Mesenchymal stem cell (in vitro differentiated cells and primary cell): ENCODE measurements at regions not wholly inside any gene's neighbourhood (a gene's known extent, or its start where the extent isn't known, plus 50 kb on each side); places are given as distances from the start of the nearest gene placed in this dataset.

Experiments used
- DNase-seq: peaks from one replicate; pipeline ENCODE4 v3.0.0-alpha.2; 2013
- H2AFZ ChIP-seq: one replicate; pipeline ENCODE4 v1.6.1; 2013; ENCODE audit warnings: low read depth, mild to moderate bottlenecking, control low read depth, inconsistent platforms, low read length, moderate library complexity
- H2AK5ac ChIP-seq: 2 replicates; pipeline ENCODE4 v1.6.1; 2013; ENCODE audit warnings: low read length, moderate library complexity, mild to moderate bottlenecking, inconsistent platforms; ENCODE audit not compliant: severe bottlenecking
- H2BK120ac ChIP-seq: one replicate; pipeline ENCODE4 v1.6.1; 2013; ENCODE audit warnings: low read depth, mild to moderate bottlenecking, inconsistent platforms, low read length, moderate library complexity
- H2BK12ac ChIP-seq, 2 experiments: one replicate each; pipeline ENCODE4 v1.6.1; 2013; ENCODE audit warnings: inconsistent platforms in 2 of 2, low read length in 2 of 2, mild to moderate bottlenecking in 2 of 2, moderate library complexity in 2 of 2, control low read depth in 1 of 2
- H2BK15ac ChIP-seq: one replicate; pipeline ENCODE4 v1.6.1; 2013; ENCODE audit warnings: mild to moderate bottlenecking, low read depth, inconsistent platforms; ENCODE audit not compliant: poor library complexity, severe bottlenecking
- H2BK5ac ChIP-seq: 2 replicates; pipeline ENCODE4 v1.6.1; 2013; ENCODE audit warnings: low read depth, mild to moderate bottlenecking, low read length, control low read depth, inconsistent platforms; ENCODE audit not compliant: poor library complexity, severe bottlenecking
- H3K14ac ChIP-seq, 2 experiments: one replicate each; pipeline ENCODE4 v1.6.1; 2013; ENCODE audit warnings: inconsistent platforms in 2 of 2, low read length in 2 of 2, control low read depth in 1 of 2, mild to moderate bottlenecking in 1 of 2, moderate library complexity in 1 of 2
- H3K18ac ChIP-seq, 2 experiments: one replicate each; pipeline ENCODE4 v1.6.1; 2013; ENCODE audit warnings: inconsistent platforms in 2 of 2, low read length in 2 of 2, control low read depth in 1 of 2, low read depth in 1 of 2, mild to moderate bottlenecking in 1 of 2
- H3K23ac ChIP-seq, 2 experiments: one replicate each; pipeline ENCODE4 v1.6.1; 2013; ENCODE audit warnings: inconsistent platforms in 2 of 2, low read length in 2 of 2, mild to moderate bottlenecking in 2 of 2, moderate library complexity in 2 of 2, control low read depth in 1 of 2
- H3K27ac ChIP-seq: 2 replicates; pipeline ENCODE4 v1.5.1; 2013; ENCODE audit warnings: mild to moderate bottlenecking, moderate library complexity, low read length, control low read depth, inconsistent platforms; ENCODE audit not compliant: poor library complexity, severe bottlenecking
- H3K27me3 ChIP-seq, 2 experiments: 2 replicates each; pipeline versions ENCODE4 v1.6.1 to v1.7.0; 2013; ENCODE audit warnings: low read length in 2 of 2, mild to moderate bottlenecking in 2 of 2, moderate library complexity in 2 of 2, control low read depth in 1 of 2, inconsistent platforms in 1 of 2; ENCODE audit not compliant: control insufficient read depth in 1 of 2, insufficient read depth in 1 of 2
- H3K36me3 ChIP-seq, 2 experiments: 2 replicates each; pipeline versions ENCODE4 v1.6.1 to v1.7.0; 2013; ENCODE audit warnings: low read length in 2 of 2, control low read depth in 1 of 2, inconsistent platforms in 1 of 2, low read depth in 1 of 2, mild to moderate bottlenecking in 1 of 2; ENCODE audit not compliant: insufficient read depth in 2 of 2, control insufficient read depth in 1 of 2
- H3K4ac ChIP-seq, 2 experiments: one replicate each; pipeline ENCODE4 v1.6.1; 2013; ENCODE audit warnings: inconsistent platforms in 2 of 2, low read length in 2 of 2, mild to moderate bottlenecking in 2 of 2, moderate library complexity in 2 of 2, control low read depth in 1 of 2, low read depth in 1 of 2
- H3K4me1 ChIP-seq: 2 replicates; pipeline ENCODE4 v1.6.1; 2013; ENCODE audit warnings: low read depth, low read length, control low read depth; ENCODE audit not compliant: control insufficient read depth, insufficient read depth
- H3K4me2 ChIP-seq: 2 replicates; pipeline ENCODE4 v1.6.1; 2013; ENCODE audit warnings: low read length, mild to moderate bottlenecking, inconsistent platforms; ENCODE audit not compliant: poor library complexity, severe bottlenecking
- H3K4me3 ChIP-seq, 2 experiments: 2 replicates each; pipeline versions ENCODE4 v1.5.1 to v1.7.0; 2013; ENCODE audit warnings: low read length in 2 of 2, mild to moderate bottlenecking in 2 of 2, control low read depth in 1 of 2, low read depth in 1 of 2; ENCODE audit not compliant: insufficient read depth in 1 of 2
- H3K79me1 ChIP-seq: replicated peaks from 2 replicates; pipeline ENCODE4 v1.6.1; 2013; ENCODE audit warnings: mild to moderate bottlenecking, control low read depth, low read length, inconsistent platforms; ENCODE audit not compliant: poor library complexity, severe bottlenecking
- H3K9ac ChIP-seq: 2 replicates; pipeline ENCODE4 v1.7.0; 2013; ENCODE audit warnings: mild to moderate bottlenecking, low read length, moderate library complexity
- H3K9me3 ChIP-seq: 2 replicates; pipeline ENCODE4 v1.7.0; 2013; ENCODE audit warnings: mild to moderate bottlenecking, low read length; ENCODE audit not compliant: control insufficient read depth
- H4K8ac ChIP-seq: one replicate; pipeline ENCODE4 v1.6.1; 2013; ENCODE audit warnings: inconsistent platforms, mild to moderate bottlenecking, low read length, moderate library complexity
- H4K91ac ChIP-seq: one replicate; pipeline ENCODE4 v1.6.1; 2013; ENCODE audit warnings: mild to moderate bottlenecking, low read length, inconsistent platforms
- WGBS: methylation state at CpG from one replicate; pipeline ENCODE4 v1.1.7; 2013; ENCODE audit warnings: mixed read lengths; 5-methylcytosine and 5-hydroxymethylcytosine counted together

GRCh38 chrX:129123795-129124194 is 399.5 kb downstream of the SMARCA1 start:
- Histone ChIP-seq H3K4me2 (no peak overlapping the region), H2AFZ (no peak overlapping the region), H3K79me1 (no peaks in the 10 kb centered on the region), H3K4ac (no peak overlapping the region), H3K14ac (no peak overlapping the region), H3K4me3 (no peak overlapping the region), H4K91ac (no peak overlapping the region), H3K4me1 (no peaks in the 10 kb centered on the region), H3K9ac (no peak overlapping the region), H2AK5ac (no peak overlapping the region), H2BK15ac (no peak overlapping the region), H3K23ac (no peak overlapping the region), H3K9me3 (no peaks in the 10 kb centered on the region), H4K8ac (no peak overlapping the region), H3K36me3 (no peaks in the 10 kb centered on the region), H3K27ac (no peak overlapping the region), H2BK120ac (no peak overlapping the region), H3K27me3 (no peaks in the 10 kb centered on the region), H3K18ac (no peak overlapping the region), H2BK5ac (no peak overlapping the region), H2BK12ac (no peak overlapping the region)
- WGBS, result 90% methylated on average over 4 of the region's 6 CpGs
- DNase-seq, result no peak

DNA sequence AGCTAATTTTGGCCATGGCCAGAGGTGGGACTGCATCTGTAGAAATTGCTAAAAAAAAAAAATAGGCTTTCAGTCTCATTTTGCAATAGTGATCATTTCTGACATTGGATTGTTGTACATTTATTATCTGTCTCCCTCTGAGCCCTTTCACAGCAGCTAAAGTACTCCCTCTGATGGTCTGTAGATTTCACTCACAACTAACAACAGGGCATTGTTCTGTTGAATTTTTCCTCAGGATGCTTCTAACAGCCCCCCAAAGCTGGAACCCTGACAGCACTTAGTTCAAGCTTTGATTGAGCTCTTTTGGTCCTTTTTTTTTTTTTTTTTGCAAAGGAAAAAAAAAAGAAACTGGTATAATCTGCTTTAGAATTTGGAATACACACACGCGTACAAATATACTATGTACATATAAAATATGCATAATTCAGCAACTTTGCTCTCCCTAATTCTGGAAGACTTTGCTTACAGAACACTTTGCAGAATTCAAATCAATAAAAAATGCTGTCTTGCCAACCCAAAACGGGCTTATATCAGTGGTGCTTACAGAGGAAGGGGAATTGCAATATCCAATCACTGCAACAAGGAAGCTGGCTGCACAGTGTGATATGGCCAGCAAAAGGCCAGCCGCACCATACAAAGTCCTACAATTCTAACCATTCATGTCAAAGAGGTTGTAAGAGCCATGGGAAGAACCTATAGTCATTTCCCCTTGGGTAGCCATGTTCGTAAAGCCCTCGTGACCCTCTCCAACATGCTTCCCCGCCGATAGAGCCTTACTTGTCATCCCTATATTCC is 406.4 kb downstream of the SMARCA1 start:
- H3K79me1 ChIP-seq, result no peaks in the 10 kb centered on the region
- no peak overlapping the region for H3K27ac ChIP-seq
- H2BK120ac ChIP-seq, result no peak overlapping the region
- no peak overlapping the region for H3K23ac ChIP-seq
- no peaks in the 10 kb centered on the region for H3K36me3 ChIP-seq
- H3K9me3 ChIP-seq, result no peaks in the 10 kb centered on the region
- 94% methylated on average over 5 of the region's 8 CpGs for WGBS
- no peak overlapping the region for H3K14ac ChIP-seq
- DNase-seq, result no peak
- no peak overlapping the region for H3K4ac ChIP-seq
- H2AFZ ChIP-seq, result no peak overlapping the region
- no peak overlapping the region for H2AK5ac ChIP-seq
- H3K18ac ChIP-seq, result no peak overlapping the region
- no peak overlapping the region for H3K9ac ChIP-seq
- no peak overlapping the region for H3K4me3 ChIP-seq
- H3K27me3 ChIP-seq, result peaks cover 0 to 2% of the 10 kb centered on the region in 2 experiments
- no peak overlapping the region for H4K8ac ChIP-seq
- no peak overlapping the region for H2BK12ac ChIP-seq
- no peak overlapping the region for H2BK5ac ChIP-seq
- no peak overlapping the region for H2BK15ac ChIP-seq
- H3K4me1 ChIP-seq, result no peaks in the 10 kb centered on the region
- no peak overlapping the region for H4K91ac ChIP-seq
- no peak overlapping the region for H3K4me2 ChIP-seq

DNA sequence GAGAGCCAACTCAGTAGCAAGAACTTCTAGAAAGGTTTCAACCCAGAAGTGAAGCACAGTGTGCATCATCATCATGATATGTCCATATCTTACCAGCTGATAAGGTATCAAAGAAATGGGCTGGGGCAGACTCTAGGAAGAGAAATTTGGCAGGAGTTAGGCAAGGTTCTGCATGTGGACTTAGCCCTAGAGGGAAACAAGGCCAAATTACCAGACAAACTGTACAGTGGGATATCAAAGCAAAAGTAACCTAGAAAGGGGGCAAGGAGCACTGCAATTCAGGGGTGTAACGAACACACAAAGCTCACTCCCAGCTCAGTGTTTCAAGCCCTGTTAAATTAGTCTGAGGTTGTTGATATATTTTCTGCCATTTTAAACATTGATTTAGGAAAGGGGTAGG is 407.4 kb downstream of the SMARCA1 start:
- no peak for DNase-seq
- Histone ChIP-seq H2BK15ac (no peak overlapping the region), H4K91ac (no peak overlapping the region), H3K9ac (no peak overlapping the region), H3K18ac (no peak overlapping the region), H3K79me1 (no peaks in the 10 kb centered on the region), H3K4me3 (no peak overlapping the region), H2AK5ac (no peak overlapping the region), H3K4me1 (no peaks in the 10 kb centered on the region), H3K27me3 (peaks cover 0 to 2% of the 10 kb centered on the region in 2 experiments), H2BK5ac (no peak overlapping the region), H3K23ac (no peak overlapping the region), H3K27ac (no peak overlapping the region), H2BK12ac (no peak overlapping the region), H4K8ac (no peak overlapping the region), H2AFZ (no peak overlapping the region), H3K4me2 (no peak overlapping the region), H3K14ac (no peak overlapping the region), H2BK120ac (no peak overlapping the region), H3K9me3 (no peaks in the 10 kb centered on the region), H3K4ac (no peak overlapping the region), H3K36me3 (no peaks in the 10 kb centered on the region)
- 100% methylated on average over 1 of the region's 1 CpG for WGBS

- Histone ChIP-seq H2BK12ac (no peak overlapping the region), H3K4me3 (no peak overlapping the region), H3K18ac (no peak overlapping the region), H2AFZ (no peak overlapping the region), H3K4me1 (no peaks in the 10 kb centered on the region), H2BK15ac (no peak overlapping the region), H4K91ac (no peak overlapping the region), H3K9ac (no peak overlapping the region), H3K79me1 (no peaks in the 10 kb centered on the region), H2BK5ac (no peak overlapping the region), H3K14ac (no peak overlapping the region), H3K27ac (no peak overlapping the region), H4K8ac (no peak overlapping the region), H3K27me3 (peaks cover 0 to 2% of the 10 kb centered on the region in 2 experiments), H2AK5ac (no peak overlapping the region), H2BK120ac (no peak overlapping the region), H3K4me2 (no peak overlapping the region), H3K4ac (no peak overlapping the region), H3K23ac (no peak overlapping the region), H3K9me3 (no peaks in the 10 kb centered on the region), H3K36me3 (no peaks in the 10 kb centered on the region)
- no CpG with 5 or more reads among the region's 1 CpG for WGBS
- DNase-seq, result peak; percentile 18
Observed at GRCh38 chrX:129115104-129115503, 408.2 kb downstream of the SMARCA1 start.
